Skin of body (tissue), 1 donor: ENCODE measurements at regions not wholly inside any gene's neighbourhood (a gene's known extent, or its start where the extent isn't known, plus 50 kb on each side); places are given as distances from the start of the nearest gene placed in this dataset.

Source experiments
- DNase-seq: peaks from one replicate; lab custom pipeline; 2025; lab: John Stamatoyannopoulos, UW

DNA sequence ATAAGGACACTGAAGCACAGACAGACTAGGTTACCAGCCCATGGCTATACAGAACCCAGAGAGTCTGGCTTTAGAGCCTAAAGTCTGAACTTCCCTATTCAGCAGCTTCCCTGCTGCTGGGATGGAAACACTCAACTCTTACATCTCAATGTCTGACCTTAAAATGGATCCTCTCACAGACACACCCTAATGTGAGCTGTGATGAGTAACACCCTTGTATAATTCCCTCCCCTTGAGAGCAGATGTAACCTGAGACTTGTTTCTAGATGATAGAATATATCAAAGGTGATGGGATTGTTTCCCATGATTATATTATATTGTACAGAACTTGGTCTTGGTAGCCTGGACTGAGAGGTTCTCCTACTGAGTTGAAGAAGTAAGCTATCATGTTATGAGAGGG lies 577.1 kb upstream of the KLHL29 start:
- DNase-seq: no peak

DNA sequence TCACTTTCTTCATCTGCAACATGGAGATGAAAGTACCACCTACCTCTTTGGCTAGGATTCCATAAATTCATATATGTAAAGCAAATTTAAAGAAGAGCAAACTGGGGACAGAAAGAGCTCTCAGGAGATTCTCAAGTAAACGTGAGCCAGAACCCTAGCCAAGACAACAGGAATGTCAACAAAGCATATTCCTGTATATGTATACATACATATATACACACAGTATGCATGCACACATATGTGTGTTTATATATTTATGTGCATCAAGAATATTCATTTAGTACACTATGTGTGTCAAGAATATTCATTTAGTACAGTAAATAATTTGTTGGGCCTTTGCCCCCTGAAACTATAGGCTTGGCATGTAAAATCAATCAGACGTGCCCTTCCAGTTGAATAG lies 574.4 kb upstream of the KLHL29 start:
- DNase-seq: no peak

DNA sequence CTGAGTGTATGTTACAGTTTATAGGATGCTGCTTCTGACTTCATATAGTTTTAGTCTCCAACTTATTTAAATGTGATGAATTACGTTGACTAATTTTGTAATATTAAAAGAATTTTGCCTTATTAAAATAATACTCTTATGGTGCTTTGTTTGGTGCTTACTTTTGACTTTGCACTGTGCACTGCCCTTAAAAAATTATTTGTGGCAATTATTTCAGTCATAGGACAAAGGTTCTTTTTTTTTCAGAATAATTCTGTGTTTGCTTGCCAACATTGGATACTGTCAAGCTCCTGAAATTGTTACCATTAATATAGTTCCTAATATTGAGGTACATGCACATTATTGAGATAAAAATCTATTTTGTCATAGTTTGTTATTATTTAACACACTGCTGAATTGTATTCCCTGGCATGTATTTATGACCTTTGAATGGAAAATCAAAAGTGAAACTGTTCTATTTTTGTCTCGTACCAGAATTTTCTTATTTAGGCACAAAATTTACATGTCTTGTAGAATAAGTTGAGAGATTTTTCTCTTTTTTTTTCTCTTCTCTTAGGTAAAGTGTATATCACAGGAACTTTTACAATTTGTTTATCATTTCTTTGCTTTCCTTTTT lies 572.8 kb upstream of the KLHL29 start:
- no peak for DNase-seq

DNA sequence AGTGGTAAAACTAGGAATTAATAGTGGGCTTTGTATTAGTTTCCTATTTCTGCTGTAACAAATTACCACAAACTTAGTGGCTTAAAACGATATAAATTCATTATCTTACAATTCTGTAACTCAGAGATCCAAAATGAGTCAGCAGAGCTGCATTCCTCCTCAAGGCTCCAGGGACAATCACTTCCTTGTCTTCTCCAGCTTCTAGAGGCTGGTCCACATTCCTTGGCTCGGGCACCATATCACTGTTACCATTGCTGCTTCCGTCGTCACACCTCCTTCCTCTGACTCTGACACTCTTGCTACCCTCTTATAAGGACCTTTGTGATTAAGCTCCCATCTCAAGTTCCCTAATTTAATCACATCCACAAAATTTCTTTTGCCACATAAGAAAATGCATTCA lies 567.8 kb upstream of the KLHL29 start:
- peak; percentile 5 for DNase-seq

DNA sequence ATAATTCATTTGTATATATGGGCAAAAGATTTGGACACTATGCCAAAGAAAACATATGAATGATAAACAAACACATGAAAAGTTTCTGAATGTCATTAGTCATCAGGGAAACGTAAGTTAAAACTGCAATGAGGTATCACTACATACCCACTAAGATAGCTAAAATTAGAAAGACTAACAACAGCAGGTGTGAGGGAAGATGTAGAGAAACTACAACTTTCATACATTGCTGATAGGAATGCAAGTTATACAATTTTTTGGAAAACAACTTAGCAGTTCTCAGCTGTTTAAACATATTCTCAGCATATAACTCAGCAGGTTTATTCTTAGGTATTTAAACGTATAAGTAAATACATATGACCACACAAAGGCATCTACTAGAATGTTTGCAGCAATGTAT lies 563.5 kb upstream of the KLHL29 start:
- no peak for DNase-seq

DNA sequence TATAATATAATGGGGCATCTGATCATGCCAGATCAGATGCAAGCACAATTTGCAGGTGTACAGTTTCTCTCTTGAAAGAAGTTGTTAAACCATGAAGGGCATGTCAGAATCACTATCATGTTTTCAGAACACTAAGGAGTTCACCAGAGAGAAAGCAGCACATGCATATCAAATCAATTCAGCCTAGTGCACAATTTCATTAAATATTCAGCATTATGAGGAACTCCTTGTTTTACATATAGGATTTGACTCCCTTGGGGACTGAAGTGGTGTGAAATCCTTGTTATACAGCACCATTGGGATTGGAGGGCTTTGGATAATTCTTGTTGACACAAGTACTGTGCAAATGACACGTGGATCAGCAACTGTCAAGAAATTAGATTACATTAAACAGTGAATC lies 562.1 kb upstream of the KLHL29 start:
- DNase-seq: no peak

DNA sequence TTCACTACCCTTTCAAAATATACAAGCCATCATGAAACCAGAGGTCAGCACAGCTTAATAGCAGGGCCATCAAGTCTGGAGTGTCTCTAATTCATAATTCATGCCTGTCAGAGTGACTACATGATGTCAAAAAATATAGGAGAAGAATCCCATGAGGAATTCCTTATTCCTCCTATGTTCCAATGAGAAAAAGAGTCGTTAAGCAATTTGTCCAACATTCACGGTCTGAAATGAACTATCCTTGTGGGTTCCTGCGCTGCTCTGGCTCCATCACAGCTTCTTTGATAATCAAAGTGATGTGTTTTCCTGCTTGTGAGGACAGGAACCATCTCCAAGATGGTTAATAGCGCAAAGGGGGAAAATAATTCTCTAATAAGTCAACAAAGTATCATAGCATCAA lies 560.4 kb upstream of the KLHL29 start:
- DNase-seq: no peak

DNA sequence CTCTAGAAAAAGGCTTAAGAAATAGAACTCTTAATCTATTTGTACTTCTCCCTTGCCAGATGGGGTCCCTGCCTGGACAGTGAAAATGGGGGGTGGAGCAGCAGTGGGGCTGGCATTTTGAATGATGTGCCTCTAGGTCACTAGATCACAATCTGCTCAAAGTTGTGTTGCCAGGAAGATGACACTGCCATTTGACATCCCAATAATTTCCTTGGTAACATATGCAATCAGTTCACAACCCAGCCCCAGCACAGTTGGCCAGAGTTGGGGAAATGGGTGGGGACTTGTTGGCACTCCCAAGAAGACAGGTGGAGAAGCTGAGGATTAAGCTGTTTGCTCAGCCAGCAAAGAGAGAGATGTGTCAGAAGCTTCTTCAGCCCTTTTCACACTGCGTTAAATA lies 558.3 kb upstream of the KLHL29 start:
- no peak for DNase-seq

DNA sequence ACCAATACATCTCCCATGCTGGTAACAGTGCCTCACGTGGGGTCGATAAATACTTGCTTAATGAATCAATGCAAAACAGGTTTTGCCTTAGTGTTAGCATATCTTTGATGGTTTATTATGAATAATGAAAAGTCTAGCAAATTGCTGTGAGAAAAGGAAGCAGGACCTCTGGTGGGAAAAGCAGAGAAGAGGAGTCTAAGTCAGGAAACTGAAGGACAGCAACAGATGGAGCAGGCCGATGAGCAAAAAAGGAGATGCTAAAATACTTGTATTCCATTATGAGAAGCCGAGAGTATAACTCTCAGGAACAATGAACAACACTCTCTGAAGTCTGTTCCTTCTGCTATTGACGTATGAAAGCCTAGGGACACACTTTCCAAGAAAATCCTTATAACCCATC lies 555.2 kb upstream of the KLHL29 start:
- no peak for DNase-seq

DNA sequence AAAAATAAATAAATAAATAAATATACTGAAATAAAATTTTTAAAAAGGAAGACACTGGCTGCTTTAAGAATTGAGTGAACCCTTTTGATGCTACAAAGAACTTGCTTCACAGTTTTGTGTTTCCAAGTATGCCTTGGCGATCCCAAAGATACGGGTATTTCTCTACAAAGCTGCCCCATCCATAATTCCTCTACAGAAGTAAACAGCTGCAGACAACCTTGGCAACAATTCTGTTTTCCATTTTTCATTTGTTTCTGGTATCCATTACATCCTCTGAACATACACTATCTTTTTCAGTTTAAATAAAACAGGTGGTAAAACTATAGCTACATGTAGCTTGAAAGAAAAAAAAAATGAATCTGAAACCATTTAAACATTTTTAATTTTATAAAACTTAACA lies 552.8 kb upstream of the KLHL29 start:
- no peak for DNase-seq

DNA sequence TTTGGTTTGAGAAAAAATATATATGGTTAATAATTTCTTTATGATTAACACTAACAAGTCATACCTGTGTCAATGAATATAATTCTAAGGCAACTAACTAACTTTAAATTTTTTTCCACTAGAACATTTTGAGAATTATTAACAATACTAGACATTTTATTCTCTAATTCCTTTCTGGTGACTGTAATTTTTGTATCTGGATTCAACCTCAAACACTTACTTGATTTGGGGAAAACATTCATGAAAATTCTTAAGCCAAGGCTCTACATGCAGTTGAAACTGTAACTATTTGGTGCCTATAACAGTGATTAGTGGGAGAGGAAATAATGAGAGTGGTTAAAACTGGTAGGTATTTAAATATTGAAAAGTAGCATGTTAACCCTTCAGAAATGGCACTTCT lies 546.5 kb upstream of the KLHL29 start:
- no peak for DNase-seq

DNA sequence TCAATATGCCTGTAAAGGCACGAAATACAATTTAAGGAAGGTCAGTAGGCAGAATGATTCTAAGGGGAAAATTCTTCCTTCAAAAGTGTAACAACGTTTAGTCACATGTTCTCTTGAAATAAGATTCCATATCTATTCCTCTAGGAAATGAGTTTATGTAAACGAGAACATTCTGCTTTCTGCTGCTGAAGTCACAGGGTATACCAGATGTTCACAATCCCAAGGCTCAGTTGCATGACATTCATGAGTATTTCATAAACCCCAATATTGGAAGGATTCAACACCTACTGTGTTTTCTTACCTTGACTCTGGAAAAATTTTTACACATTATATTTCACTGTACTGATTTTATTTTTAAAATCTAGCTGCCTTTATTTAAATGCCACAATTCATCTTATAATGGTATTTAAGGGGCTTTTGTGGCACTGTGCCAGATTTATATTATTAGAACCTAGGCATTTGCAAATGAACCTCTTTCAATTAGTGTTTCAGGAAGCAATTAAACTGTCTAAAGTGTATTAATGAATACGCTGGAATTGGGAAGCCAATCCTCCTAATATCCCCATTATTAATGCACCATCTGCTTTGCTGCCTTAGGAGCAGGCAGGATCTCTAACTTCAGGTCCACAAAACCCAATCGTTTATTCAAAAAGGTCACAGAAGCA lies 542.6 kb upstream of the KLHL29 start:
- no peak for DNase-seq

DNA sequence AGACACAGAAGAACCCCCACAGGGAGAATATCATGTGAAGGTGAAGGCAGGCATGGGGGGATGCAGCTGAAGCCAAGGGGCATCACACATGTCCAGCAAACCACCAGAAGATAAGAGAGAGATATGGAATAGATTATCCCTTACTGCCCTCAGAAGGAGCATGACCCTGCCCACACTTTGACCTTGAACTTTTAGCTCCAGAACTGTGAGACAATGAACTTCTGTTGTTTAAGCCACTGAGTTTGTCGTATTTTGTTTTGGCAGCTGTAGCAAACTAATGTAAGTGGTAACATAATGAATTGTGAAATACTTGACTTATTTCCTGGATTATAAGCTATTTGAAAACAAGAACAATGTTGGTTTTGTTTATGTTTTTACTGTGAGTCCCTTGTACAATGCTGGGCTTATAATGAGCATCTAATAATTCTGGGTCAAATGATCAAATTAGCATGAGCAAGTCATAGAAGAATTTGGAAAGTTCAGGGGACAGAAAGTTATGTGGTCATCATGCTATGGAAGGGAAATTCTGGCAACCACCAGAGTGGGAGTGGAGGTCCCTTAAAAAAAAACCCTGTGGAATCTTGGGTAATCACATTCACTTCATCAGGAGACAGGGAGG lies 541.0 kb upstream of the KLHL29 start:
- DNase-seq: peak; percentile 35

DNA sequence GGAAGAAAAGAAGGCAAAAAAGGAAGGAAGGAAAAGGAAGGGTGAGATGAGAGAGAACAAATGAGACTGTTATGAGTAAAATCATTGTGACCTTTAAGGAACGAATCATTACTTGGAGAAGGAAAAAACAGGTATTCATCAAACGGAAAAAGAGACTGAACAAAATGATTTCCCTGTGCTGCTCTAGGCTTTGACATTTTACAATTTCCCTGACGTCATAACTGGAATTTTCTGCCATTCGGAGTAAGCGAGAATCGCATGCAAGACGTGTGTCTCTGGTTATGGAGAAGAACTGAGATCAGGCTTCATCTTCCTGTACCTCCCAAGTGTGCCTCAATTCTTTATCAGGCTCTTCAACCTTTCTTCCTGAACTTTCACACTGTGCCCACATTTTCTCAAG lies 534.7 kb upstream of the KLHL29 start:
- DNase-seq: no peak

DNA sequence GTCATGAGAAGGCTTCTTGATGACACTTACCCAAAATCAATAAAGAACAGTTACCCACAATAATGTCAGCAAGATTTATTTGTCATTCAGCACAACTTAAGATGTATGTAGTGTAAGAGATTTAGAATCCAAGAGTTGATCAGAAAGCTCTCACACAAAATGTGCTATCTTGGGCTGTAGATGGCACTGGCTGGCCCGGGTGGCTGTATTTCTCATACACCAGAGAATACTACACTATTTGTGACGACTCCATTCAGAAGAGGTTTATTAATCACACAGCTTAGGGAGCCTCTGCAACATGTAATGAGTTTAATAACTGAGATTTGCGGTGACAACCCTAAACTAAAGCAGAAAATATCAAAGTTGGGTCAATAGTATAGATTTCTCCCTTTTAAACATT lies 530.4 kb upstream of the KLHL29 start:
- DNase-seq: no peak

DNA sequence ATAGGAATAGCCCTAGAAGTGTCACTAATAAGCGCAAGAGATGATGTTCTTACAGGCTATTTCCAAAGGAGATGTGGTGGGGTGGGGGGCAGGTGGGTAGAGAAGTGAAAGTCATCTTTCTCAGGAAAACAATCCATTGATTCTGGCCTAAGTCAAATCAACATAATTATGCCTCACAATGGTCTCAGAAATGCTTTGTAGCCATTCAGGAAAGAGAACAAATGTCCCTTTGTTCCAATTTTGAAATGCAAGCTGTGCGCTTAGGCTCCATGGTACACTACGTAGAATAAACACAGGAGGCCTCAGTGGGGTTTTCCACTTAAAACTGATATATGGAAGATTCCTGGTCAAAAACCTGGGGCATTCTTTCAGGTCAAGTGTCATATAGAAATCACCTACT lies 529.9 kb upstream of the KLHL29 start:
- no peak for DNase-seq

DNA sequence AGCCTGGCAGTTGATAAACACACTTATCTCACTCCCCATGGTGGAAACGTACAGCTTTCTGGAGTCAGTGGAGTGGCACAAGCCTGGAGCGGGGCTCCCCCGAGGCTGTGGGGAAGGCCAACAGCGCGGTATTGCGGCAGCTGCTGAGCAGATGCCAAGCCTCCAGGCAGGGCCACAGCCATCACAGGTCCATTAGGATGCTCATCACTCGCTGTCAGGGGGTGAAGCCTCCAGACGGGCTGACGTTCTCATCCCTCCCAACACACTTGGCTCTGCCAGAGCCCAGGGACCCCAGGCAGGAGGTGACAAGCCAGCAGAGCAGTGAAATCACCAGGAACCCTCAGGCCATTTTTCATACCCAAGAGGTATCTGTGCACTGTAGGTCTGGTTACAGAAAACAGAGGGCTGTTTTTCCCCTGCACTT lies 529.2 kb upstream of the KLHL29 start:
- DNase-seq: no peak

DNA sequence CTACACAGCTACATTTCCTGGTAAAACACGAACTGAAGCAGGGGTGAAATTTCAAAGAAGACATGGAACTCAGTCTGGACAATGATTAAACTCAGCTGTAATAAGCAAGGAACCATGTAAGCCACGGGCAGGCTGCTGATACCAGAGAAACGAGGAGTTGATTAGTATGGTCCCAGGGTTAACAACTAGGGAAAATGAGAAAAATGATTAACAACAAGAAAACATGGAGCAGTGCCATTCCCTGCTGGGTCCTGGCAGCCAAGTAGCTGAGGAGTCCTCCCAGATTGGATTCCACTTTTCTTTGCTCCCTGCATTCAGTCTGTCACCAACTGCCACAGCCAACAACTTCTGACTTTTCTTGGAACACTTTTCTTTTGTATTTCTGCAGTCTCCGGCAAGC lies 517.0 kb upstream of the KLHL29 start:
- no peak for DNase-seq

DNA sequence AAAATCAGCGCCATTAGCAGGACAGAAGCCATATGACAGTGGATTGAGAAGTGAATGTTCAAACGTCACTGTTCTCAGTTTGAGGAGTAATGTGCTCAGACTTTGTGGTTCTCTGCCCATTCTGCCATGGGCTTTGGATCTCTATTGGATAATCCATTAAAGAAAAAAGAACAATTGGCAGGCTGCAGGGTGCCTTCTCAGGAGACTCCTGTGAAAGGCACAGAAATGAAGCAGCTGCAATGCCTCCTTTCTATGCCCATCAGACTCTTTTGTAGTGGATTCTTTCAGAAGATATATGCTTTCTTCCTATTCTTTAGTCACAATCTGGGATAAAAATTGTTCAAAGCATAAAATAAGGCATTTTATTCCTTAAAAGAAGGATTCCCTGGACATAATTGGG lies 506.9 kb upstream of the KLHL29 start:
- no peak for DNase-seq

DNA sequence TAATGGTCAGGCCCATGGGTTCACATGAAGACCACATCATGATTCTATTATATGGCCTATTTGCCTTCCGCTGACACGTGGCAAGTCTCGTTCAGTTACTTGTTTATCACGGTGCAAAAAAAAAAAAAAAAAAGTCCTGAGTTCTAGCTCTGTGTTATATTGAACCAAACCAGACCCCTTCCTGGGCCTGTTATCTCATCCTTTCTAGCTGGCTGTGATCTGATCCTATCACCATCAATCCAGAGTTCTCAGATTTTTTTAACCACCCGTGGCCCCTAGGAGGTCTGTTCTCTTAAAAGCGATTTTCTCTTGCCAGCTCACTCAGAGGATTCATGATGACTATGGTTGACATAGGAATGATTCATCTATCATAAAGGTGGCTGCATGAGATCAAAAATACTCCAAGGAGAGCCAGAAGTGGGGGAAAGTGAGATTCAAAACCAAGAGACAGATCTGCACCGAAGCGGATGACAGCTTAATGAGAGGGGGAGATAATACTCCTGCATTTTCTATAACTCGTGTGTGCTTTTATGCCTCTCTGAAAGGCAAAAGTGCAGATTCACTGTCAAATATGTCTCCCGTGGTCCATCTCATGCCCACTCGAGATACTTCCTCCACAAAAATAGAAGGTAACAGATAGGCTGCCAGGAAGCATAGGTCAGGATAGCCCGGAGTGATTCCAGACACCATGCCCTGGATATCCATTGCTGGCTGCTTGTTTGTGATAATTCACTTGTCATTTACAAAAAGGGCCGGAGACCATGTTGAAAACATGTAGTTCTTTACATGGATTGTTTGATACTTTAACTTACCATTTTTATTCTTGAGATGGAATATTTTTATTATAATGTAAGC lies 505.7 kb upstream of the KLHL29 start:
- DNase-seq: no peak

DNA sequence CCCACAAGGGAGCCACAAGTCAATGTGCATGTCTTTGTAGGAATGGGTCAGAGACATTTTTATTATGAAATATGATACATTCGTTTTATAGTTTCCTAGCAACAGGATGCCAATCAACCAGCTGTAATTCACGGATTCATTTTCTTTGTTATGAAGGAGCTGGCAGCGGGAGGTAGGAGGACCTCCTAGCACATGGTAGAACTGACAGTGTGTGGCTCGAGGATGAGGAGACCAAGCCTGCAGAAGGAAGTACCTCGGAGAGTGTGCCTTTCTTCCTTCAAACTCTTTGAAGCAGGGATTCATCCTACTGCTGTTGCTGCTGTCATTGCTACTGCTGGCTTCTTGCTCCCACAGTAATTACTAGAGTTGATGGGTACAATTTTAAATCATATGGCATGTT lies 504.8 kb upstream of the KLHL29 start:
- no peak for DNase-seq

DNA sequence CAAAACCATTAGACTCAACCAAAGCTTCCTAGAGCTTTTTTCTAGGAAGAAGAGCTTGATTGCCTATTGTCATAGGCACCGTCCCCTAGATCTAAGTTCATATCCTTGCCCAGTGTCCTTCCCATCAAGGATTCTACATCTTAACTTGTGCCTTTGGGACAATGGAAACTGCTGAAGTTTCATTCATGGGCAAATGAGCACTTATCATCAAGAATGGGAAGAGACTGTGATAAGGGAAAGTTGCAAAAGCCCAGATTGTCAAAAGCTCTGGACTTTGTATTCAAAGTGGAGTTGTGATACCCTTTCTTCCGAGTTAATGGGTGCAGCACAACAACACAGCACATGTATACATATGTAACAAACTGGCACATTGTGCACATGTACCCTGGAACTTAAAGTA lies 503.0 kb upstream of the KLHL29 start:
- no peak for DNase-seq
